ENCODE measurements at regions not wholly inside any gene's neighbourhood (a gene's known extent, or its start where the extent isn't known, plus 50 kb on each side); places are given as distances from the start of the nearest gene placed in this dataset.

GRCh38 chr2:64846177-64846576, 143.0 kb upstream of the SLC1A4 start:
- no peak overlapping the region for H3K4me3 ChIP-seq (ENCODE audit: low read depth in 2 of 2, low read length in 2 of 2)
- TF ChIP-seq TCF7L2 (IDR thresholded peaks at IDR 0.05; ENCODE audit: low read depth, low read length): no peak
- TF ChIP-seq REST (IDR thresholded peaks at IDR 0.05; ENCODE audit: insufficient read depth in 1 of 2, low read depth in 2 of 2, low read length in 1 of 2): no peak
- TF ChIP-seq SIN3A (IDR thresholded peaks at IDR 0.05; ENCODE audit: borderline replicate concordance, insufficient read depth, low read depth, low read length): no peak
- no peak for TF ChIP-seq POLR2AphosphoS5 (IDR thresholded peaks at IDR 0.05; ENCODE audit: low read depth, low read length)
- TF ChIP-seq CTCF (IDR thresholded peaks at IDR 0.05): no peak
- H3K4me1 ChIP-seq (ENCODE audit: control insufficient read depth, insufficient read depth, low read length): no peaks in the 10 kb centered on the region
- ChIA-PET CTCF (no interaction called here), POLR2A (no interaction called here)
- no peak overlapping the region for H3K27ac ChIP-seq (ENCODE audit: low read length)
- H3K36me3 ChIP-seq (ENCODE audit: control insufficient read depth, insufficient read depth, low read length): no peaks in the 10 kb centered on the region
- ATAC-seq (no peak), DNase-seq (ENCODE audit: low read depth, low spot score) (no peak)
- BruUV-seq (replicated peaks): no TSS peak
- no peaks in the 10 kb centered on the region for H3K9me3 ChIP-seq (ENCODE audit: control insufficient read depth, insufficient read depth, low read depth, low read length)
- in situ Hi-C loops (cut with HindIII; ENCODE audit: low pct_unique_long_range_greater_than_20kb, low sequenced_read_pairs): no loop called here
- intact Hi-C loops (cut with micrococcal nuclease; ENCODE audit: unreplicated experiment): no loop called here
- no peaks in the 10 kb centered on the region for H3K27me3 ChIP-seq (ENCODE audit: control insufficient read depth, insufficient read depth, low read length)

- no peak for TF ChIP-seq SIN3A (IDR thresholded peaks at IDR 0.05; ENCODE audit: borderline replicate concordance, insufficient read depth, low read depth, low read length)
- TF ChIP-seq POLR2AphosphoS5 (IDR thresholded peaks at IDR 0.05; ENCODE audit: low read depth, low read length): no peak
- H3K36me3 ChIP-seq (ENCODE audit: control insufficient read depth, insufficient read depth, low read length): no peaks in the 10 kb centered on the region
- H3K27ac ChIP-seq (ENCODE audit: low read length): no peak overlapping the region
- ChIA-PET CTCF (interaction anchor here (0.6 kb wide), 1 partner anchor 261 kb away, joined by 3 read pairs; no protein-coding TSS in a partner anchor), POLR2A (no interaction called here)
- no peaks in the 10 kb centered on the region for H3K27me3 ChIP-seq (ENCODE audit: control insufficient read depth, insufficient read depth, low read length)
- no TSS peak for BruUV-seq (replicated peaks)
- ATAC-seq (no peak), DNase-seq (ENCODE audit: low read depth, low spot score) (no peak)
- intact Hi-C loops (cut with micrococcal nuclease; ENCODE audit: unreplicated experiment) (no loop called here), in situ Hi-C loops (cut with HindIII; ENCODE audit: low pct_unique_long_range_greater_than_20kb, low sequenced_read_pairs) (no loop called here)
- H3K4me3 ChIP-seq (ENCODE audit: low read depth in 2 of 2, low read length in 2 of 2): no peak overlapping the region
- H3K9me3 ChIP-seq (ENCODE audit: control insufficient read depth, insufficient read depth, low read depth, low read length): no peaks in the 10 kb centered on the region
- H3K4me1 ChIP-seq (ENCODE audit: control insufficient read depth, insufficient read depth, low read length): no peaks in the 10 kb centered on the region
These were observed 141.3 kb upstream of the SLC1A4 start for GRCh38 chr2:64847930-64848329.

- intact Hi-C loops (cut with micrococcal nuclease; ENCODE audit: unreplicated experiment): no loop called here
- H3K9me3 ChIP-seq (ENCODE audit: control insufficient read depth, insufficient read depth, low read depth, low read length): no peaks in the 10 kb centered on the region
- ChIA-PET CTCF (interaction anchor here (0.6 kb wide), 1 partner anchor 261 kb away, joined by 3 read pairs; no protein-coding TSS in a partner anchor), POLR2A (no interaction called here)
- no peaks in the 10 kb centered on the region for H3K27me3 ChIP-seq (ENCODE audit: control insufficient read depth, insufficient read depth, low read length)
- no peak overlapping the region for H3K4me3 ChIP-seq (ENCODE audit: low read depth in 2 of 2, low read length in 2 of 2)
- DNase-seq (ENCODE audit: low read depth, low spot score) (no peak), ATAC-seq (no peak)
- no peak for TF ChIP-seq REST (IDR thresholded peaks at IDR 0.05; ENCODE audit: insufficient read depth in 1 of 2, low read depth in 2 of 2, low read length in 1 of 2)
- no peak for TF ChIP-seq CTCF (IDR thresholded peaks at IDR 0.05)
- no peak for TF ChIP-seq POLR2AphosphoS5 (IDR thresholded peaks at IDR 0.05; ENCODE audit: low read depth, low read length)
- TF ChIP-seq SIN3A (IDR thresholded peaks at IDR 0.05; ENCODE audit: borderline replicate concordance, insufficient read depth, low read depth, low read length): no peak
- no peak for TF ChIP-seq TCF7L2 (IDR thresholded peaks at IDR 0.05; ENCODE audit: low read depth, low read length)
- no peaks in the 10 kb centered on the region for H3K36me3 ChIP-seq (ENCODE audit: control insufficient read depth, insufficient read depth, low read length)
- H3K4me1 ChIP-seq (ENCODE audit: control insufficient read depth, insufficient read depth, low read length): no peaks in the 10 kb centered on the region
- in situ Hi-C loops (cut with HindIII; ENCODE audit: low pct_unique_long_range_greater_than_20kb, low sequenced_read_pairs): no loop called here
- BruUV-seq (replicated peaks): no TSS peak
- H3K27ac ChIP-seq (ENCODE audit: low read length): no peak overlapping the region
These were observed 140.8 kb upstream of the SLC1A4 start for GRCh38 chr2:64848363-64848762.
